Esophagus muscularis mucosa (tissue), 4 donors: ENCODE measurements at regions not wholly inside any gene's neighbourhood (a gene's known extent, or its start where the extent isn't known, plus 50 kb on each side); places are given as distances from the start of the nearest gene placed in this dataset.

Experiments
- DNase-seq: peaks from one replicate; pipeline ENCODE4 v3.0.0-alpha.2; 2017; ENCODE audit errors: extremely low spot score
- H3K27ac ChIP-seq, 4 donors: fragments of 200-600 bp; sonication (generic); replicated peaks in 1 of 4; 1 replicate in 3 of 4; 2 replicates in 1 of 4; pipeline ENCODE4 v1.5.1; 2016 to 2019; ENCODE audit warnings: mild to moderate bottlenecking in 1 of 4
- H3K27me3 ChIP-seq, 4 donors: fragments of 200-600 bp; sonication (generic); one replicate each; pipeline versions ENCODE4 v1.5.1 to v1.6.0; 2016 to 2019
- H3K36me3 ChIP-seq, 4 donors: fragments of 200-600 bp; sonication (generic); one replicate each; pipeline ENCODE4 v1.5.1; 2016 to 2019
- H3K4me1 ChIP-seq, 4 donors: fragments of 200-600 bp; sonication (generic); one replicate each; pipeline ENCODE4 v1.5.1; 2016 to 2019
- H3K4me3 ChIP-seq, 4 donors: fragments of 200-600 bp; sonication (generic); 1 replicate in 2 of 4; 2 replicates in 2 of 4; pipeline ENCODE4 v1.5.1; 2016 to 2019; ENCODE audit warnings: mild to moderate bottlenecking in 4 of 4, moderate library complexity in 1 of 4
- H3K9me3 ChIP-seq, 4 donors: fragments of 200-600 bp; sonication (generic); 1 replicate in 3 of 4; 2 replicates in 1 of 4; pipeline ENCODE4 v1.5.1; 2016 to 2019
- EP300 ChIP-seq: sonication (generic); formaldehyde crosslinking; IDR thresholded peaks from one replicate; pipeline ENCODE4 v1.6.1; 2017; ENCODE audit warnings: antibody characterized with exemption
- POLR2A ChIP-seq: fragments of 450-650 bp; IDR thresholded peaks from one replicate; pipeline ENCODE4 v1.6.1; 2017; ENCODE audit warnings: antibody characterized with exemption, moderate library complexity, mild to moderate bottlenecking, low read depth
- POLR2AphosphoS5 ChIP-seq, 2 donors: sonication (generic); formaldehyde crosslinking; IDR thresholded peaks; one replicate each; pipeline ENCODE4 v1.6.1; 2017; ENCODE audit warnings: antibody characterized with exemption in 2 of 2
- WGBS: methylation state at CpG from one replicate; pipeline ENCODE4 v1.1.5; 2018; 5-methylcytosine and 5-hydroxymethylcytosine counted together
- intact Hi-C: fragments of 100-400 bp; cut with DNase I; formaldehyde crosslinking; loops from one replicate; pipeline ENCODE4 v1.15.1; 2023
- TF ChIP-seq, protein P1 (sequence below), 3 experiments: fragments of 200-600 bp in 2 of 3; fragments of 450-650 bp in 1 of 3; sonication (generic) in 2 of 3; IDR thresholded peaks; one replicate each; pipeline ENCODE4 v1.5.1; 2017 to 2019; ENCODE audit warnings: antibody characterized with exemption in 3 of 3, mild to moderate bottlenecking in 2 of 3, moderate library complexity in 1 of 3

DNA sequence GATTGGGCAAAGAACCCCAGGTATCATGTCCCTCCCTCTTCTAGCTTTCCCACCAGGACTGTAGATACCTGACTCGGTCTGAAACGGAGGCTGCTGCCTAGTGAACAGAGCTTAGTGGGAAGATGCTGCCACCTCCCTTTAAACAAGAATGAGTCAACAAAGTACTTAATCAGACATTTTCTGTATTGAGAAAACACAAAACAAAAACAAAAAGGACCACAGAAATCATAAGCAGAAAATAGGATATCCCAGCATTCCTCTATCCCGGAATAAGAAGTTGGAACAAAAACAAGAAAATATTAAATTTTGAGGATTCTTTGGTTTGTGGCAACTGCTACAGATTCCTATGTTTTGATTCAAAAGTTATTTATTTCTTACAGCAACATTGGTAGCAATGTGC lies 51.7 kb upstream of the COL8A1 start:
- no peak for TF ChIP-seq EP300
- TF ChIP-seq POLR2A = no peak
- TF ChIP-seq, protein P1, sequence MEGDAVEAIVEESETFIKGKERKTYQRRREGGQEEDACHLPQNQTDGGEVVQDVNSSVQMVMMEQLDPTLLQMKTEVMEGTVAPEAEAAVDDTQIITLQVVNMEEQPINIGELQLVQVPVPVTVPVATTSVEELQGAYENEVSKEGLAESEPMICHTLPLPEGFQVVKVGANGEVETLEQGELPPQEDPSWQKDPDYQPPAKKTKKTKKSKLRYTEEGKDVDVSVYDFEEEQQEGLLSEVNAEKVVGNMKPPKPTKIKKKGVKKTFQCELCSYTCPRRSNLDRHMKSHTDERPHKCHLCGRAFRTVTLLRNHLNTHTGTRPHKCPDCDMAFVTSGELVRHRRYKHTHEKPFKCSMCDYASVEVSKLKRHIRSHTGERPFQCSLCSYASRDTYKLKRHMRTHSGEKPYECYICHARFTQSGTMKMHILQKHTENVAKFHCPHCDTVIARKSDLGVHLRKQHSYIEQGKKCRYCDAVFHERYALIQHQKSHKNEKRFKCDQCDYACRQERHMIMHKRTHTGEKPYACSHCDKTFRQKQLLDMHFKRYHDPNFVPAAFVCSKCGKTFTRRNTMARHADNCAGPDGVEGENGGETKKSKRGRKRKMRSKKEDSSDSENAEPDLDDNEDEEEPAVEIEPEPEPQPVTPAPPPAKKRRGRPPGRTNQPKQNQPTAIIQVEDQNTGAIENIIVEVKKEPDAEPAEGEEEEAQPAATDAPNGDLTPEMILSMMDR (IDR thresholded peaks at IDR 0.05) = no peak
- 61% methylated on average over 3 of the region's 3 CpGs for WGBS
- H3K4me3 ChIP-seq = no peak overlapping the region

DNA sequence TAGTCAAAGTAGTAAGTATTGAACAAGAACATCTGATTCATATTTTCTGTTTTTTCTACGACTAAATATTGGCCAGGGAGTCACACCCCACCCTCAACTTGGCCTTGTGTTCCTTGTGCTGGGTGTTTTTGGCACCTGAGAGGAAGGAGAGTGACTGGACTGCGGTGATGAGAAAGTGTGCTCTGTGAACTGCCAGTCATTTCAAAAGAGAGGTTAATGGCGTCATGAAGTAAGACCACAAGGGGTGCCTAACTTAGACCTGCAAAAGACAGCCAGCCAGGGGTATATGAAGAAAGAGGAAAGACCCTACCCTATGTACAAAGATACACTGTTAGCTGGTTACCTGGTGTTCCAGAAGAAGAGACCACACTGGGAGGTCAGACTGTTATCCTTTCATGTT lies 58.4 kb upstream of the COL8A1 start:
- Histone ChIP-seq H3K36me3 (no peaks in the 10 kb centered on the region), H3K4me1 (no peaks in the 10 kb centered on the region), H3K4me3 (no peak overlapping the region), H3K27me3 (no peaks in the 10 kb centered on the region), H3K9me3 (peaks cover 0 to 11% (median 5%) of the 10 kb centered on the region in 4 donors), H3K27ac (no peak overlapping the region)
- DNase-seq = no peak
- intact Hi-C loops = no loop called here
- 81% methylated on average over 3 of the region's 3 CpGs for WGBS
- TF ChIP-seq EP300 = no peak
- TF ChIP-seq POLR2A = no peak
- TF ChIP-seq, protein P1 (IDR thresholded peaks at IDR 0.05) = no peak
- TF ChIP-seq POLR2AphosphoS5 (IDR thresholded peaks at IDR 0.05) = no peak

More for the DNA sequence above, 51.7 kb upstream of the COL8A1 start:
- no peaks in the 10 kb centered on the region for H3K36me3 ChIP-seq
- no peaks in the 10 kb centered on the region for H3K9me3 ChIP-seq
- no peaks in the 10 kb centered on the region for H3K4me1 ChIP-seq
- no peak overlapping the region for H3K27ac ChIP-seq
- no peak for DNase-seq
- H3K27me3 ChIP-seq = no peaks in the 10 kb centered on the region
- intact Hi-C loops = no loop called here

DNA sequence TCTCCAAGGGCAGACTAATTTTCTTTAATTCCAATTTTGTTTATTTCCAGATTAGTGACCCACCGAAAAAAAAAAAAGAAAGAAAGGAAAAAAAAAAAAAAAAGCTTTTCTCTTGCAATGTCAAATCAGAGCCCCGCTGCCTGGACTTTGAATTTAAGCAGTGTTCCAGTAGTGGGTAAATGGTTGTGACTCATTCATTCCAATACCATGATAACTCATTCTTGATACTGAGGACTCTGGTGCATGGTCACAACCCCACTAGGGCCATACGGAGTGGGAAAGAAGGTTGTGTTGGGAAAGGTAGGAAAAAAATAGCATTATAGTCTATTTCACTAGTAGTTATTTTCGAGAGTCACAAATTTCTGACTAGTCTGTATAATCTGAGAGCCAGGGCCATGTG lies 59.1 kb upstream of the COL8A1 start:
- H3K36me3 ChIP-seq = no peaks in the 10 kb centered on the region
- H3K27me3 ChIP-seq = no peaks in the 10 kb centered on the region
- no peak overlapping the region for H3K27ac ChIP-seq
- intact Hi-C loops = no loop called here
- no peak overlapping the region for H3K4me3 ChIP-seq
- DNase-seq = no peak
- WGBS = 84% methylated on average over 4 of the region's 4 CpGs
- no peak for TF ChIP-seq EP300
- no peak for TF ChIP-seq POLR2A
- TF ChIP-seq, protein P1 (IDR thresholded peaks at IDR 0.05) = no peak
- TF ChIP-seq POLR2AphosphoS5 (IDR thresholded peaks at IDR 0.05) = no peak
- H3K4me1 ChIP-seq = no peaks in the 10 kb centered on the region
- peaks cover 0 to 11% (median 6%) of the 10 kb centered on the region in 4 donors for H3K9me3 ChIP-seq

DNA sequence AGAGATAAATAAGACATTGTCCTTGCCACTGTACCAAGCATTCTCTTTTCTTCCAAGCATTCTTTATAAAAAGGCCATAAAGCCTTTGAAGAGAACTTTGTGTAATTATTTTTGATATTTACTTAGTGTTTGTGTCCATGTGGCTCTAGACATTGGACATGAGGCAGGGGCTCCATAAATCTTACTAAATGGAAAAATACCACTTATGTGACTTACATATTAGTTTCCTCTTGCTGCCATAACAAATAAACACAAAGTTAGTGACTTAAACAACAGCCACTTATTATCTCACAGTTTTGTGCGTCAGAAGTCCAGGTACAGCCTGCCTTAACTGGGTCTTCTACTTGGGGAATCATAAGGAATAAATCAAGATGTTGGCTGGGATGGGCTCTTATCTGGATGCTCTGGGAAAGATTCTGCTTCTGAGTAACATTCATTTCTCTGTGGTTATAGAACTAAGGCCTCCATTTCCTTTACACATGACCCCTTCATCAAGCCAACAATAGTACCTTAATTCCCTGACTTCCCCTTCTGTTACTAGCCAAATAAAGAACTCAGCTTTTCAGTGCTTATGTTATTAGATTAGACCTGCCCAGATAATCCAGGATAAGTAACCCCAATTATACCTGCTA lies 59.9 kb upstream of the COL8A1 start:
- Histone ChIP-seq H3K4me3 (no peak overlapping the region), H3K36me3 (no peaks in the 10 kb centered on the region), H3K4me1 (no peaks in the 10 kb centered on the region), H3K27me3 (no peaks in the 10 kb centered on the region), H3K9me3 (peaks cover 0 to 11% (median 6%) of the 10 kb centered on the region in 4 donors), H3K27ac (no peak overlapping the region)
- WGBS = 89% methylated on average over 1 of the region's 1 CpG
- no peak for DNase-seq
- TF ChIP-seq EP300 (no peak), POLR2AphosphoS5 (IDR thresholded peaks at IDR 0.05) (no peak), POLR2A (no peak)
- TF ChIP-seq, protein P1 (IDR thresholded peaks at IDR 0.05) = no peak
- intact Hi-C loops = no loop called here
